Parathyroid adenoma (tissue), 2 donors: ENCODE measurements at regions not wholly inside any gene's neighbourhood (a gene's known extent, or its start where the extent isn't known, plus 50 kb on each side); places are given as distances from the start of the nearest gene placed in this dataset.

ENCODE experiments used
- H2AFZ ChIP-seq: fragments of 300-600 bp; sonication (generic); one replicate; pipeline ENCODE4 v1.7.0; 2017; ENCODE audit warnings: antibody characterized with exemption, mild to moderate bottlenecking
- H3K27ac ChIP-seq: fragments of 300-600 bp; sonication (generic); one replicate; pipeline ENCODE4 v1.7.0; 2017
- H3K27me3 ChIP-seq: fragments of 300-600 bp; sonication (generic); one replicate; pipeline ENCODE4 v1.7.0; 2017; ENCODE audit warnings: low read length; ENCODE audit not compliant: control insufficient read depth, insufficient read depth
- H3K36me3 ChIP-seq: fragments of 300-600 bp; sonication (generic); one replicate; pipeline ENCODE4 v1.7.0; 2017; ENCODE audit warnings: low read length; ENCODE audit not compliant: control insufficient read depth, insufficient read depth
- H3K4me1 ChIP-seq: fragments of 300-600 bp; sonication (generic); one replicate; pipeline ENCODE4 v1.7.0; 2017; ENCODE audit warnings: control low read depth
- H3K4me2 ChIP-seq: fragments of 300-600 bp; sonication (generic); one replicate; pipeline ENCODE4 v1.7.0; 2017; ENCODE audit warnings: low read length
- H3K4me3 ChIP-seq: fragments of 300-600 bp; sonication (generic); one replicate; pipeline ENCODE4 v1.7.0; 2017; ENCODE audit warnings: low read depth, low read length
- H3K79me2 ChIP-seq: fragments of 300-600 bp; sonication (generic); one replicate; pipeline ENCODE4 v1.7.0; 2017; ENCODE audit warnings: control low read depth
- H3K9ac ChIP-seq: fragments of 300-600 bp; sonication (generic); one replicate; pipeline ENCODE4 v1.7.0; 2017; ENCODE audit warnings: mild to moderate bottlenecking
- H3K9me3 ChIP-seq: fragments of 300-600 bp; sonication (generic); one replicate; pipeline ENCODE4 v1.7.0; 2017; ENCODE audit warnings: low read length; ENCODE audit not compliant: control insufficient read depth
- CTCF ChIP-seq: fragments of 300-600 bp; sonication (generic); IDR thresholded peaks from one replicate; pipeline ENCODE4 v1.7.0; 2017; ENCODE audit warnings: antibody characterized with exemption, mild to moderate bottlenecking
- donor health status: primary hyperparathyroidism.

GRCh38 chr2:155708071-155708470 is 624.5 kb downstream of the NR4A2 start:
- H3K9ac ChIP-seq = no peak overlapping the region
- no peaks in the 10 kb centered on the region for H3K79me2 ChIP-seq
- no peaks in the 10 kb centered on the region for H3K9me3 ChIP-seq
- no peak for TF ChIP-seq CTCF
- no peaks in the 10 kb centered on the region for H3K36me3 ChIP-seq
- H3K4me1 ChIP-seq = no peaks in the 10 kb centered on the region
- H2AFZ ChIP-seq = no peak overlapping the region
- no peak overlapping the region for H3K27ac ChIP-seq
- no peak overlapping the region for H3K4me2 ChIP-seq
- no peaks in the 10 kb centered on the region for H3K27me3 ChIP-seq
- no peak overlapping the region for H3K4me3 ChIP-seq

- no peak overlapping the region for H2AFZ ChIP-seq
- no peak overlapping the region for H3K27ac ChIP-seq
- no peaks in the 10 kb centered on the region for H3K36me3 ChIP-seq
- no peak for TF ChIP-seq CTCF
- no peak overlapping the region for H3K4me3 ChIP-seq
- H3K27me3 ChIP-seq = no peaks in the 10 kb centered on the region
- H3K4me2 ChIP-seq = no peak overlapping the region
- H3K9ac ChIP-seq = no peak overlapping the region
- H3K79me2 ChIP-seq = no peaks in the 10 kb centered on the region
- H3K9me3 ChIP-seq = no peaks in the 10 kb centered on the region
- no peaks in the 10 kb centered on the region for H3K4me1 ChIP-seq
These were observed 628.6 kb downstream of the NR4A2 start for GRCh38 chr2:155703917-155704316.

- H3K36me3 ChIP-seq = no peaks in the 10 kb centered on the region
- no peak overlapping the region for H3K27ac ChIP-seq
These were observed 629.5 kb downstream of the NR4A2 start for GRCh38 chr2:155703048-155703447.

GRCh38 chr2:155701721-155702120 is 630.8 kb downstream of the NR4A2 start:
- no peak for TF ChIP-seq CTCF
- H3K4me1 ChIP-seq = no peaks in the 10 kb centered on the region
- no peak overlapping the region for H3K4me3 ChIP-seq
- H3K4me2 ChIP-seq = no peak overlapping the region
- H2AFZ ChIP-seq = no peak overlapping the region
- H3K79me2 ChIP-seq = no peaks in the 10 kb centered on the region
- no peaks in the 10 kb centered on the region for H3K9me3 ChIP-seq
- H3K36me3 ChIP-seq = no peaks in the 10 kb centered on the region
- H3K27ac ChIP-seq = no peak overlapping the region
- H3K9ac ChIP-seq = no peak overlapping the region
- H3K27me3 ChIP-seq = no peaks in the 10 kb centered on the region

More at GRCh38 chr2:155703048-155703447, 629.5 kb downstream of the NR4A2 start:
- TF ChIP-seq CTCF = no peak
- Histone ChIP-seq H3K9ac (no peak overlapping the region), H3K4me2 (no peak overlapping the region), H3K4me3 (no peak overlapping the region), H3K27me3 (no peaks in the 10 kb centered on the region), H3K79me2 (no peaks in the 10 kb centered on the region), H3K9me3 (no peaks in the 10 kb centered on the region), H3K4me1 (no peaks in the 10 kb centered on the region), H2AFZ (no peak overlapping the region)

GRCh38 chr2:155696571-155696970 is 636.0 kb downstream of the NR4A2 start:
- TF ChIP-seq CTCF = no peak
- no peak overlapping the region for H3K9ac ChIP-seq
- no peaks in the 10 kb centered on the region for H3K9me3 ChIP-seq

More at GRCh38 chr2:155696571-155696970, 636.0 kb downstream of the NR4A2 start:
- no peak overlapping the region for H3K27ac ChIP-seq
- H3K36me3 ChIP-seq = no peaks in the 10 kb centered on the region
- no peak overlapping the region for H3K4me2 ChIP-seq
- no peaks in the 10 kb centered on the region for H3K79me2 ChIP-seq
- H3K4me1 ChIP-seq = no peaks in the 10 kb centered on the region
- H2AFZ ChIP-seq = no peak overlapping the region
- no peak overlapping the region for H3K4me3 ChIP-seq
- H3K27me3 ChIP-seq = no peaks in the 10 kb centered on the region
